ENCODE measurements at regions not wholly inside any gene's neighbourhood (a gene's known extent, or its start where the extent isn't known, plus 50 kb on each side); places are given as distances from the start of the nearest gene placed in this dataset.

GRCh38 chr4:44120646-44121045 lies 328.0 kb downstream of the KCTD8 start:
- no peak for DNase-seq (ENCODE audit: low spot score)

DNA sequence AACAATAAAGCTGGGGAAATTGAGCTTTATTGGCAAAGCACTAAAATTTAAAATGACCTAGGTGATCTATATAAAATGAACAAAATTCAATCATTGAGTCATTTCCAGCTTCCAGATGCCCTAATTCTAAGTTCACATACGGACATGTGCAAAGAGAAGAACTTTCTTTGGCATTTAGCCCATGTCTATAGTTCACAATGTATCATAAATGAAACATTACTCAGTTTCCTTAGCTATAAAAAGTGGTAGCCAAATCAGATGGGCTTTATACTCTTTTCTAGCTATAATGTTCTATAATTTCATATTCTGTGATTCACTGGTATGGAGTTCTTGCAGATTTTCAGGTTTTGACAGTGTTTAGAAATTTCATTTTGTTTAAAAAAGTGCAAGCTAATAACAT lies 327.4 kb downstream of the KCTD8 start:
- no peak for DNase-seq (ENCODE audit: low spot score)

Measured in SW480 (cell line).